ENCODE measurements at regions not wholly inside any gene's neighbourhood (a gene's known extent, or its start where the extent isn't known, plus 50 kb on each side); places are given as distances from the start of the nearest gene placed in this dataset.
"Not testable (repeated sequence)": the region's sequence is repeated elsewhere in the genome, so short reads cannot be mapped to it uniquely, and the experiment has no call there.

DNA sequence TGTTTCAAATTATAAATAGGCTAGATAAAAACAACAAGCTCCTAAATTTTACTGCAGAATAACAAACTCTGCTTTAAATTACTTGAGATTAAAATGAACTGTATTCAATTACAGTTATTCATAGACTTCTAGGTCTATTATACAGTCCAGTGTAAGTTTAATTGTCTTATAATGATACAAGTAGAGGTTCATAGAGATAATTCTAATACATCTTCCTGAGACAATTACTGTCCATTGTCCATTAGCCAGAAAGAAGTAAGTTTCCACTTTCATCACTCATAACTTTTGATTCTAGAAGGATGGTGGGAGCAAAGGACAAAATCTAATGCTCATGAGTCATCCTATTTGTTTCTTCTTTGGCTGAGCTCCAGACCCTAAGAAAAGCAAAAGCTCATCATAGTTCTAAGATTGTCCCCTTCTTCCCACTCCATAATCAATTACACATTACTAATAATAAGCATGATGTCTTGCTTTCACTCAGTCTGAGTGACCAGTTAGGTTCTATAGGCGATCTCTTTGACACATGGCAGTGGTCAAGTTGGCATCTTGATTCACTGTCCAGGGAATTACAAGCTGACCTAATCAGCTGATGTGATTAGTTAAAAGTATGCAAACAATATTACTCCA lies 502.5 kb upstream of the IZUMO3 start:
- no peak for DNase-seq
- WGBS (ENCODE audit: low lambda C conversion rate) = 29% methylated on average over 1 of the region's 1 CpG
- no peak overlapping the region for H3K9ac ChIP-seq
- no peak overlapping the region for H3K4me3 ChIP-seq (ENCODE audit: low read depth in 2 of 2, low read length in 1 of 2)
- no peaks in the 10 kb centered on the region for H3K9me2 ChIP-seq
- CTCF ChIA-PET = no interaction called here
- no peak overlapping the region for H3K4me2 ChIP-seq
- H3K79me2 ChIP-seq (ENCODE audit: insufficient read depth) = no peaks in the 10 kb centered on the region
- no peak overlapping the region for H2AFZ ChIP-seq (ENCODE audit: low read depth)
- no peaks in the 10 kb centered on the region for H3K4me1 ChIP-seq (ENCODE audit: control insufficient read depth in 1 of 2, insufficient read depth in 2 of 2, low read depth in 1 of 2, low read length in 1 of 2)
- no peaks in the 10 kb centered on the region for H3K9me3 ChIP-seq
- H3K27ac ChIP-seq (ENCODE audit: low read depth in 2 of 2, low read length in 1 of 2) = no peak overlapping the region
- no peaks in the 10 kb centered on the region for H4K20me1 ChIP-seq (ENCODE audit: insufficient read depth)
- H3F3A ChIP-seq (replicated peaks; ENCODE audit: insufficient read depth) = no peaks in the 10 kb centered on the region
- POLR2A ChIA-PET = no interaction called here
- H3K36me3 ChIP-seq (replicated peaks in 1 of 2; ENCODE audit: control insufficient read depth in 1 of 2, insufficient read depth in 2 of 2, low read length in 1 of 2) = no peaks in the 10 kb centered on the region
- H3K27me3 ChIP-seq (ENCODE audit: insufficient read depth) = no peaks in the 10 kb centered on the region
- TF ChIP-seq, protein P1, sequence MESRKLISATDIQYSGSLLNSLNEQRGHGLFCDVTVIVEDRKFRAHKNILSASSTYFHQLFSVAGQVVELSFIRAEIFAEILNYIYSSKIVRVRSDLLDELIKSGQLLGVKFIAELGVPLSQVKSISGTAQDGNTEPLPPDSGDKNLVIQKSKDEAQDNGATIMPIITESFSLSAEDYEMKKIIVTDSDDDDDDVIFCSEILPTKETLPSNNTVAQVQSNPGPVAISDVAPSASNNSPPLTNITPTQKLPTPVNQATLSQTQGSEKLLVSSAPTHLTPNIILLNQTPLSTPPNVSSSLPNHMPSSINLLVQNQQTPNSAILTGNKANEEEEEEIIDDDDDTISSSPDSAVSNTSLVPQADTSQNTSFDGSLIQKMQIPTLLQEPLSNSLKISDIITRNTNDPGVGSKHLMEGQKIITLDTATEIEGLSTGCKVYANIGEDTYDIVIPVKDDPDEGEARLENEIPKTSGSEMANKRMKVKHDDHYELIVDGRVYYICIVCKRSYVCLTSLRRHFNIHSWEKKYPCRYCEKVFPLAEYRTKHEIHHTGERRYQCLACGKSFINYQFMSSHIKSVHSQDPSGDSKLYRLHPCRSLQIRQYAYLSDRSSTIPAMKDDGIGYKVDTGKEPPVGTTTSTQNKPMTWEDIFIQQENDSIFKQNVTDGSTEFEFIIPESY (IDR thresholded peaks at IDR 0.05; ENCODE audit: borderline replicate concordance, low read depth) = no peak
- no peak for TF ChIP-seq FOXJ3 (CRISPR knock-in tag; IDR thresholded peaks at IDR 0.05)
- TF ChIP-seq NFIC (IDR thresholded peaks at IDR 0.05; ENCODE audit: borderline replicate concordance) = no peak
- no peak for TF ChIP-seq RAD21 (IDR thresholded peaks at IDR 0.05; ENCODE audit: low read length)
- no peak for TF ChIP-seq RCOR1 (IDR thresholded peaks at IDR 0.05; ENCODE audit: low read length)
- TF ChIP-seq FOSL2 (IDR thresholded peaks at IDR 0.05; ENCODE audit: borderline replicate concordance, low read depth) = no peak
- TF ChIP-seq, protein P2, sequence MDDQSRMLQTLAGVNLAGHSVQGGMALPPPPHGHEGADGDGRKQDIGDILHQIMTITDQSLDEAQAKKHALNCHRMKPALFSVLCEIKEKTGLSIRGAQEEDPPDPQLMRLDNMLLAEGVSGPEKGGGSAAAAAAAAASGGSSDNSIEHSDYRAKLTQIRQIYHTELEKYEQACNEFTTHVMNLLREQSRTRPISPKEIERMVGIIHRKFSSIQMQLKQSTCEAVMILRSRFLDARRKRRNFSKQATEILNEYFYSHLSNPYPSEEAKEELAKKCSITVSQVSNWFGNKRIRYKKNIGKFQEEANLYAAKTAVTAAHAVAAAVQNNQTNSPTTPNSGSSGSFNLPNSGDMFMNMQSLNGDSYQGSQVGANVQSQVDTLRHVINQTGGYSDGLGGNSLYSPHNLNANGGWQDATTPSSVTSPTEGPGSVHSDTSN (IDR thresholded peaks at IDR 0.05) = no peak
- no peak for TF ChIP-seq ELF1 (IDR thresholded peaks at IDR 0.05)
- TF ChIP-seq, protein P3, sequence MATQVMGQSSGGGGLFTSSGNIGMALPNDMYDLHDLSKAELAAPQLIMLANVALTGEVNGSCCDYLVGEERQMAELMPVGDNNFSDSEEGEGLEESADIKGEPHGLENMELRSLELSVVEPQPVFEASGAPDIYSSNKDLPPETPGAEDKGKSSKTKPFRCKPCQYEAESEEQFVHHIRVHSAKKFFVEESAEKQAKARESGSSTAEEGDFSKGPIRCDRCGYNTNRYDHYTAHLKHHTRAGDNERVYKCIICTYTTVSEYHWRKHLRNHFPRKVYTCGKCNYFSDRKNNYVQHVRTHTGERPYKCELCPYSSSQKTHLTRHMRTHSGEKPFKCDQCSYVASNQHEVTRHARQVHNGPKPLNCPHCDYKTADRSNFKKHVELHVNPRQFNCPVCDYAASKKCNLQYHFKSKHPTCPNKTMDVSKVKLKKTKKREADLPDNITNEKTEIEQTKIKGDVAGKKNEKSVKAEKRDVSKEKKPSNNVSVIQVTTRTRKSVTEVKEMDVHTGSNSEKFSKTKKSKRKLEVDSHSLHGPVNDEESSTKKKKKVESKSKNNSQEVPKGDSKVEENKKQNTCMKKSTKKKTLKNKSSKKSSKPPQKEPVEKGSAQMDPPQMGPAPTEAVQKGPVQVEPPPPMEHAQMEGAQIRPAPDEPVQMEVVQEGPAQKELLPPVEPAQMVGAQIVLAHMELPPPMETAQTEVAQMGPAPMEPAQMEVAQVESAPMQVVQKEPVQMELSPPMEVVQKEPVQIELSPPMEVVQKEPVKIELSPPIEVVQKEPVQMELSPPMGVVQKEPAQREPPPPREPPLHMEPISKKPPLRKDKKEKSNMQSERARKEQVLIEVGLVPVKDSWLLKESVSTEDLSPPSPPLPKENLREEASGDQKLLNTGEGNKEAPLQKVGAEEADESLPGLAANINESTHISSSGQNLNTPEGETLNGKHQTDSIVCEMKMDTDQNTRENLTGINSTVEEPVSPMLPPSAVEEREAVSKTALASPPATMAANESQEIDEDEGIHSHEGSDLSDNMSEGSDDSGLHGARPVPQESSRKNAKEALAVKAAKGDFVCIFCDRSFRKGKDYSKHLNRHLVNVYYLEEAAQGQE (IDR thresholded peaks at IDR 0.05; ENCODE audit: low read depth, low read length) = no peak
- TF ChIP-seq, protein P4, sequence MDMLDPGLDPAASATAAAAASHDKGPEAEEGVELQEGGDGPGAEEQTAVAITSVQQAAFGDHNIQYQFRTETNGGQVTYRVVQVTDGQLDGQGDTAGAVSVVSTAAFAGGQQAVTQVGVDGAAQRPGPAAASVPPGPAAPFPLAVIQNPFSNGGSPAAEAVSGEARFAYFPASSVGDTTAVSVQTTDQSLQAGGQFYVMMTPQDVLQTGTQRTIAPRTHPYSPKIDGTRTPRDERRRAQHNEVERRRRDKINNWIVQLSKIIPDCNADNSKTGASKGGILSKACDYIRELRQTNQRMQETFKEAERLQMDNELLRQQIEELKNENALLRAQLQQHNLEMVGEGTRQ (IDR thresholded peaks at IDR 0.05; ENCODE audit: borderline replicate concordance, low read depth, low read length) = no peak

DNA sequence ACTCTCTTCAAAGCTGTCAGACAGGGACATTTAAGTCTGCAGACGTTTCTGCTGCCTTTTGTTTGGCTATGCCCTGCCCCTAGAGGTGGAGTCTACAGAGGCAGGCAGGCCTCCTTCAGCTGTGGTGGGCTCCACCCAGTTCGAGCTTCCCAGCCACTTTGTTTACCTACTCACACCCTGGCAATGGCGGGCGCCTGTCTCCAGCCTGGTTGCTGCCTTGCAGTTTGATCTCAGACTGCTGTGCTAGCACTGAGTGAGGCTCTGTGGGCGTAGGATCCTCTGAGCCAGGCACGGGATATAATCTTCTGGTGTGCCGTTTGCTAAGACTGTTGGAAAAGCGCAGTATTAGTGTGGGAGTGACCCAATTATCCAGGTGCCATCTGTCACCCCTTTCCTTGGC lies 499.8 kb upstream of the IZUMO3 start:
- 34% methylated on average over 3 of the region's 8 CpGs for WGBS (ENCODE audit: low lambda C conversion rate)
- CTCF ChIA-PET, DNase-seq: not testable (repeated sequence)

More for the DNA sequence above, 499.8 kb upstream of the IZUMO3 start:
- H3K4me1 ChIP-seq (ENCODE audit: control insufficient read depth in 1 of 2, insufficient read depth in 2 of 2, low read depth in 1 of 2, low read length in 1 of 2); H3K4me2 ChIP-seq; H3K27ac ChIP-seq (ENCODE audit: low read depth in 2 of 2, low read length in 1 of 2); H4K20me1 ChIP-seq (ENCODE audit: insufficient read depth); H3K4me3 ChIP-seq (ENCODE audit: low read depth in 2 of 2, low read length in 1 of 2); H3K36me3 ChIP-seq (replicated peaks in 1 of 2; ENCODE audit: control insufficient read depth in 1 of 2, insufficient read depth in 2 of 2, low read length in 1 of 2); H3K9me2 ChIP-seq; POLR2A ChIA-PET; H2AFZ ChIP-seq (ENCODE audit: low read depth); H3K79me2 ChIP-seq (ENCODE audit: insufficient read depth); H3K9me3 ChIP-seq; H3K9ac ChIP-seq; H3F3A ChIP-seq (replicated peaks; ENCODE audit: insufficient read depth); H3K27me3 ChIP-seq (ENCODE audit: insufficient read depth): not testable (repeated sequence)
